ENCODE measurements at regions not wholly inside any gene's neighbourhood (a gene's known extent, or its start where the extent isn't known, plus 50 kb on each side); places are given as distances from the start of the nearest gene placed in this dataset.
A peak's percentile ranks its signal among the peaks of the same experiment; 100 is the strongest.

DNA sequence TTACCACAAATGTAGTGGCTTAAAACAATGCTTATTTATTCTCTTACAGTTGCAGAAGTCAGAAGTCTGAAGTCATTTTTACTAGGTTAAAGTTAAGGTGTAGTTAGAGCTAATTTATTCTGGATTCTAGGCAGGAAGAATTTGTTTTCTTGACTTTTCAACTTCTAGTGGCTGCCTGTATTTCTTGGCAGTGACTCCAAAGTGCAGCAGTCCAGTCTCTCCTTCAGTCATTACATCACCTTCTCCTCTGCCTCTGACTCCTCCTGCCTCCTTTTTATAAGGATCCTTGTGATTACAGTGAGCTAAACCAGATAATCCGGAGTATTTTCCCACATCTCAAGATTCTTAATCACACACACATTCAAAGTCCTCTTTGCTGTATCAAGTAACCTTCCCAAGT, 581.4 kb downstream of the KCNA4 start:
- no peak for TF ChIP-seq ZNF70 (CRISPR knock-in tag; IDR thresholded peaks at IDR 0.05)
- TF ChIP-seq TOX (CRISPR knock-in tag; IDR thresholded peaks at IDR 0.05; ENCODE audit: borderline replicate concordance), result no peak
- no peak for TF ChIP-seq ZNF565 (CRISPR knock-in tag; conservative IDR thresholded peaks at IDR 0.05; ENCODE audit: low read depth)
- no peak for TF ChIP-seq BACH2 (CRISPR knock-in tag; IDR thresholded peaks at IDR 0.05; ENCODE audit: borderline replicate concordance)
- TF ChIP-seq, protein P1, sequence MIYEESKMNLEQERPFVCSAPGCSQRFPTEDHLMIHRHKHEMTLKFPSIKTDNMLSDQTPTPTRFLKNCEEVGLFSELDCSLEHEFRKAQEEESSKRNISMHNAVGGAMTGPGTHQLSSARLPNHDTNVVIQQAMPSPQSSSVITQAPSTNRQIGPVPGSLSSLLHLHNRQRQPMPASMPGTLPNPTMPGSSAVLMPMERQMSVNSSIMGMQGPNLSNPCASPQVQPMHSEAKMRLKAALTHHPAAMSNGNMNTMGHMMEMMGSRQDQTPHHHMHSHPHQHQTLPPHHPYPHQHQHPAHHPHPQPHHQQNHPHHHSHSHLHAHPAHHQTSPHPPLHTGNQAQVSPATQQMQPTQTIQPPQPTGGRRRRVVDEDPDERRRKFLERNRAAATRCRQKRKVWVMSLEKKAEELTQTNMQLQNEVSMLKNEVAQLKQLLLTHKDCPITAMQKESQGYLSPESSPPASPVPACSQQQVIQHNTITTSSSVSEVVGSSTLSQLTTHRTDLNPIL (CRISPR knock-in tag; IDR thresholded peaks at IDR 0.05; ENCODE audit: low read depth), result no peak
- TF ChIP-seq POU6F1 (CRISPR knock-in tag; IDR thresholded peaks at IDR 0.05; ENCODE audit: borderline replicate concordance, low read depth), result no peak
- TF ChIP-seq ESRRG (CRISPR knock-in tag; IDR thresholded peaks at IDR 0.05), result no peak
- no peak for TF ChIP-seq ARNTL (CRISPR knock-in tag; IDR thresholded peaks at IDR 0.05; ENCODE audit: borderline replicate concordance, low read depth)
- TF ChIP-seq PPARA (CRISPR knock-in tag; IDR thresholded peaks at IDR 0.05; ENCODE audit: borderline replicate concordance), result no peak
- TF ChIP-seq ZFP30 (CRISPR knock-in tag; IDR thresholded peaks at IDR 0.05), result no peak
- TF ChIP-seq ISL1 (CRISPR knock-in tag; IDR thresholded peaks at IDR 0.05), result no peak
- TF ChIP-seq ZC3H10 (CRISPR knock-in tag; IDR thresholded peaks at IDR 0.05), result no peak
- no peak for ATAC-seq

GRCh38 chr11:29432719-29433325, 584.0 kb downstream of the KCNA4 start:
- ATAC-seq, result peak; percentile 67; the same call in 2 of the 3 replicates

DNA sequence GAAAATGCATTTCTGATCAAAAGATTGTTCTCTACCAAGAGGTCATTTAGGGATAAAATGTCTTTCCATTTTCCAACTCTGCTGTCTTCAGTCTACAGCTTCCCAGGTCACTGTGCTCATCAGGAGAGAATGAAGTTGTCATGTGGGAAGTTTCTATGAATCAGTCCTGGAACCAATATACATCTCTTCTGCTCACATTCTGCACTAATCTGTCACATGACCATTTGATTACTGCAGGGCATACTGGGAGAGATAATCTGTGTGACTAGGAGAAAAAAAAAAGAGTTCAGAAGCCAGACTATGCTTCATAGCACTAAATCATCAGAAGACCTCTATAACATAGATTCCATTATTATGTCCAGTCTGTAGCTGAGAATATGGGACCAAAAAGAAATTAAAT, 611.5 kb downstream of the KCNA4 start:
- TF ChIP-seq, protein P1 (CRISPR knock-in tag; IDR thresholded peaks at IDR 0.05; ENCODE audit: low read depth), result no peak
- no peak for TF ChIP-seq ZC3H10 (CRISPR knock-in tag; IDR thresholded peaks at IDR 0.05)
- TF ChIP-seq POU6F1 (CRISPR knock-in tag; IDR thresholded peaks at IDR 0.05; ENCODE audit: borderline replicate concordance, low read depth), result no peak
- TF ChIP-seq, protein P2, sequence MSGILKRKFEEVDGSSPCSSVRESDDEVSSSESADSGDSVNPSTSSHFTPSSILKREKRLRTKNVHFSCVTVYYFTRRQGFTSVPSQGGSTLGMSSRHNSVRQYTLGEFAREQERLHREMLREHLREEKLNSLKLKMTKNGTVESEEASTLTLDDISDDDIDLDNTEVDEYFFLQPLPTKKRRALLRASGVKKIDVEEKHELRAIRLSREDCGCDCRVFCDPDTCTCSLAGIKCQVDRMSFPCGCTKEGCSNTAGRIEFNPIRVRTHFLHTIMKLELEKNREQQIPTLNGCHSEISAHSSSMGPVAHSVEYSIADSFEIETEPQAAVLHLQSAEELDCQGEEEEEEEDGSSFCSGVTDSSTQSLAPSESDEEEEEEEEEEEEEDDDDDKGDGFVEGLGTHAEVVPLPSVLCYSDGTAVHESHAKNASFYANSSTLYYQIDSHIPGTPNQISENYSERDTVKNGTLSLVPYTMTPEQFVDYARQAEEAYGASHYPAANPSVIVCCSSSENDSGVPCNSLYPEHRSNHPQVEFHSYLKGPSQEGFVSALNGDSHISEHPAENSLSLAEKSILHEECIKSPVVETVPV (CRISPR knock-in tag; IDR thresholded peaks at IDR 0.05), result no peak
- TF ChIP-seq ZFP3 (CRISPR knock-in tag; IDR thresholded peaks at IDR 0.05), result no peak
- TF ChIP-seq RARB (CRISPR knock-in tag; IDR thresholded peaks at IDR 0.05), result no peak
- TF ChIP-seq GLIS3 (CRISPR knock-in tag; IDR thresholded peaks at IDR 0.05), result no peak
- TF ChIP-seq ARNTL (CRISPR knock-in tag; IDR thresholded peaks at IDR 0.05; ENCODE audit: borderline replicate concordance, low read depth), result no peak
- TF ChIP-seq TCF4 (CRISPR knock-in tag; IDR thresholded peaks at IDR 0.05; ENCODE audit: borderline replicate concordance), result no peak
- TF ChIP-seq ESRRG (CRISPR knock-in tag; IDR thresholded peaks at IDR 0.05), result no peak
- no peak for TF ChIP-seq CSDC2 (CRISPR knock-in tag; IDR thresholded peaks at IDR 0.05)
- TF ChIP-seq ZNF70 (CRISPR knock-in tag; IDR thresholded peaks at IDR 0.05), result no peak
- TF ChIP-seq ZNF565 (CRISPR knock-in tag; conservative IDR thresholded peaks at IDR 0.05; ENCODE audit: low read depth), result no peak
- no peak for TF ChIP-seq BACH2 (CRISPR knock-in tag; IDR thresholded peaks at IDR 0.05; ENCODE audit: borderline replicate concordance)
- ATAC-seq, result no peak

More at GRCh38 chr11:29432719-29433325, 584.0 kb downstream of the KCNA4 start:
- TF ChIP-seq RARB (CRISPR knock-in tag; IDR thresholded peaks at IDR 0.05), result no peak
- TF ChIP-seq PPARA (CRISPR knock-in tag; IDR thresholded peaks at IDR 0.05; ENCODE audit: borderline replicate concordance), result no peak
- no peak for TF ChIP-seq ZNF565 (CRISPR knock-in tag; conservative IDR thresholded peaks at IDR 0.05; ENCODE audit: low read depth)
- no peak for TF ChIP-seq ARNTL (CRISPR knock-in tag; IDR thresholded peaks at IDR 0.05; ENCODE audit: borderline replicate concordance, low read depth)
- TF ChIP-seq, protein P3, sequence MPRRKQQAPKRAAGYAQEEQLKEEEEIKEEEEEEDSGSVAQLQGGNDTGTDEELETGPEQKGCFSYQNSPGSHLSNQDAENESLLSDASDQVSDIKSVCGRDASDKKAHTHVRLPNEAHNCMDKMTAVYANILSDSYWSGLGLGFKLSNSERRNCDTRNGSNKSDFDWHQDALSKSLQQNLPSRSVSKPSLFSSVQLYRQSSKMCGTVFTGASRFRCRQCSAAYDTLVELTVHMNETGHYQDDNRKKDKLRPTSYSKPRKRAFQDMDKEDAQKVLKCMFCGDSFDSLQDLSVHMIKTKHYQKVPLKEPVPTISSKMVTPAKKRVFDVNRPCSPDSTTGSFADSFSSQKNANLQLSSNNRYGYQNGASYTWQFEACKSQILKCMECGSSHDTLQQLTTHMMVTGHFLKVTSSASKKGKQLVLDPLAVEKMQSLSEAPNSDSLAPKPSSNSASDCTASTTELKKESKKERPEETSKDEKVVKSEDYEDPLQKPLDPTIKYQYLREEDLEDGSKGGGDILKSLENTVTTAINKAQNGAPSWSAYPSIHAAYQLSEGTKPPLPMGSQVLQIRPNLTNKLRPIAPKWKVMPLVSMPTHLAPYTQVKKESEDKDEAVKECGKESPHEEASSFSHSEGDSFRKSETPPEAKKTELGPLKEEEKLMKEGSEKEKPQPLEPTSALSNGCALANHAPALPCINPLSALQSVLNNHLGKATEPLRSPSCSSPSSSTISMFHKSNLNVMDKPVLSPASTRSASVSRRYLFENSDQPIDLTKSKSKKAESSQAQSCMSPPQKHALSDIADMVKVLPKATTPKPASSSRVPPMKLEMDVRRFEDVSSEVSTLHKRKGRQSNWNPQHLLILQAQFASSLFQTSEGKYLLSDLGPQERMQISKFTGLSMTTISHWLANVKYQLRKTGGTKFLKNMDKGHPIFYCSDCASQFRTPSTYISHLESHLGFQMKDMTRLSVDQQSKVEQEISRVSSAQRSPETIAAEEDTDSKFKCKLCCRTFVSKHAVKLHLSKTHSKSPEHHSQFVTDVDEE (CRISPR knock-in tag; IDR thresholded peaks at IDR 0.05), result no peak
- no peak for TF ChIP-seq ZNF70 (CRISPR knock-in tag; IDR thresholded peaks at IDR 0.05)
- TF ChIP-seq, protein P4, sequence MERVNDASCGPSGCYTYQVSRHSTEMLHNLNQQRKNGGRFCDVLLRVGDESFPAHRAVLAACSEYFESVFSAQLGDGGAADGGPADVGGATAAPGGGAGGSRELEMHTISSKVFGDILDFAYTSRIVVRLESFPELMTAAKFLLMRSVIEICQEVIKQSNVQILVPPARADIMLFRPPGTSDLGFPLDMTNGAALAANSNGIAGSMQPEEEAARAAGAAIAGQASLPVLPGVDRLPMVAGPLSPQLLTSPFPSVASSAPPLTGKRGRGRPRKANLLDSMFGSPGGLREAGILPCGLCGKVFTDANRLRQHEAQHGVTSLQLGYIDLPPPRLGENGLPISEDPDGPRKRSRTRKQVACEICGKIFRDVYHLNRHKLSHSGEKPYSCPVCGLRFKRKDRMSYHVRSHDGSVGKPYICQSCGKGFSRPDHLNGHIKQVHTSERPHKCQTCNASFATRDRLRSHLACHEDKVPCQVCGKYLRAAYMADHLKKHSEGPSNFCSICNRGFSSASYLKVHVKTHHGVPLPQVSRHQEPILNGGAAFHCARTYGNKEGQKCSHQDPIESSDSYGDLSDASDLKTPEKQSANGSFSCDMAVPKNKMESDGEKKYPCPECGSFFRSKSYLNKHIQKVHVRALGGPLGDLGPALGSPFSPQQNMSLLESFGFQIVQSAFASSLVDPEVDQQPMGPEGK (CRISPR knock-in tag; IDR thresholded peaks at IDR 0.05; ENCODE audit: borderline replicate concordance), result no peak
- TF ChIP-seq ZNF8 (CRISPR knock-in tag; IDR thresholded peaks at IDR 0.05), result no peak
- TF ChIP-seq BACH2 (CRISPR knock-in tag; IDR thresholded peaks at IDR 0.05; ENCODE audit: borderline replicate concordance), result no peak
- no peak for TF ChIP-seq ISL1 (CRISPR knock-in tag; IDR thresholded peaks at IDR 0.05)
- TF ChIP-seq TCF4 (CRISPR knock-in tag; IDR thresholded peaks at IDR 0.05; ENCODE audit: borderline replicate concordance), result no peak
